AG09309 (cell line): ENCODE measurements at regions not wholly inside any gene's neighbourhood (a gene's known extent, or its start where the extent isn't known, plus 50 kb on each side); places are given as distances from the start of the nearest gene placed in this dataset.
"Not testable (repeated sequence)": the region's sequence is repeated elsewhere in the genome, so short reads cannot be mapped to it uniquely, and the experiment has no call there.

Source experiments
- DNase-seq: peaks from one replicate; pipeline ENCODE4 v3.0.0-alpha.2; 2010; ENCODE audit warnings: low read depth
- H3K4me3 ChIP-seq: 2 replicates; pipeline ENCODE4 v1.5.1; 2011; ENCODE audit warnings: mild to moderate bottlenecking, low read depth, low read length, moderate library complexity; ENCODE audit not compliant: control insufficient read depth
- TF ChIP-seq, protein P1 (sequence below): IDR thresholded peaks from 2 replicates; pipeline ENCODE4 v1.5.1; 2011; ENCODE audit warnings: mild to moderate bottlenecking, low read depth, low read length, inconsistent platforms; ENCODE audit not compliant: insufficient read depth, control insufficient read depth; ENCODE audit errors: missing control alignments

DNA sequence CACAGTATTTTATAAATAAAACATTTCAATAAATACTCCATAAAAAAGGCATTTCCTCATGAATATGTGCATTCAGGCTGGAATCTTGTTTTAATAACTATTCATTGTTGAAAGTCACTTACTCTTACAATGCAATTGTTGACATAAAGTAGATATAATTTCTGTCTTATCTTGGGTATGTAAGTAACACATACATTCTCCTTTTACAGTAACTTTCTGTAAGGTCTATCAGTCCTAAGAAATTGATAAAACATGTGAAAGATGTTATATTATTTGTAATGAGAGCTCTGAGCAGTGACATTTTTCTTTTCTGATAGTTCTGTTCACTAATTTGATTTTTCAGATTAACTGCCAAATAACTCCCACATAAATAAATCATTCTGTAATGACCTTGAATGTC is 1249.2 kb downstream of the STIM2 start:
- no peak for DNase-seq
- H3K4me3 ChIP-seq = no peak overlapping the region
- TF ChIP-seq, protein P1, sequence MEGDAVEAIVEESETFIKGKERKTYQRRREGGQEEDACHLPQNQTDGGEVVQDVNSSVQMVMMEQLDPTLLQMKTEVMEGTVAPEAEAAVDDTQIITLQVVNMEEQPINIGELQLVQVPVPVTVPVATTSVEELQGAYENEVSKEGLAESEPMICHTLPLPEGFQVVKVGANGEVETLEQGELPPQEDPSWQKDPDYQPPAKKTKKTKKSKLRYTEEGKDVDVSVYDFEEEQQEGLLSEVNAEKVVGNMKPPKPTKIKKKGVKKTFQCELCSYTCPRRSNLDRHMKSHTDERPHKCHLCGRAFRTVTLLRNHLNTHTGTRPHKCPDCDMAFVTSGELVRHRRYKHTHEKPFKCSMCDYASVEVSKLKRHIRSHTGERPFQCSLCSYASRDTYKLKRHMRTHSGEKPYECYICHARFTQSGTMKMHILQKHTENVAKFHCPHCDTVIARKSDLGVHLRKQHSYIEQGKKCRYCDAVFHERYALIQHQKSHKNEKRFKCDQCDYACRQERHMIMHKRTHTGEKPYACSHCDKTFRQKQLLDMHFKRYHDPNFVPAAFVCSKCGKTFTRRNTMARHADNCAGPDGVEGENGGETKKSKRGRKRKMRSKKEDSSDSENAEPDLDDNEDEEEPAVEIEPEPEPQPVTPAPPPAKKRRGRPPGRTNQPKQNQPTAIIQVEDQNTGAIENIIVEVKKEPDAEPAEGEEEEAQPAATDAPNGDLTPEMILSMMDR = no peak

- not testable (repeated sequence) for DNase-seq, H3K4me3 ChIP-seq
These were observed 1252.2 kb downstream of the STIM2 start for GRCh38 chr4:28112691-28113335.

- DNase-seq, H3K4me3 ChIP-seq: not testable (repeated sequence)
These were observed 1252.9 kb downstream of the STIM2 start for GRCh38 chr4:28113586-28113985.

DNA sequence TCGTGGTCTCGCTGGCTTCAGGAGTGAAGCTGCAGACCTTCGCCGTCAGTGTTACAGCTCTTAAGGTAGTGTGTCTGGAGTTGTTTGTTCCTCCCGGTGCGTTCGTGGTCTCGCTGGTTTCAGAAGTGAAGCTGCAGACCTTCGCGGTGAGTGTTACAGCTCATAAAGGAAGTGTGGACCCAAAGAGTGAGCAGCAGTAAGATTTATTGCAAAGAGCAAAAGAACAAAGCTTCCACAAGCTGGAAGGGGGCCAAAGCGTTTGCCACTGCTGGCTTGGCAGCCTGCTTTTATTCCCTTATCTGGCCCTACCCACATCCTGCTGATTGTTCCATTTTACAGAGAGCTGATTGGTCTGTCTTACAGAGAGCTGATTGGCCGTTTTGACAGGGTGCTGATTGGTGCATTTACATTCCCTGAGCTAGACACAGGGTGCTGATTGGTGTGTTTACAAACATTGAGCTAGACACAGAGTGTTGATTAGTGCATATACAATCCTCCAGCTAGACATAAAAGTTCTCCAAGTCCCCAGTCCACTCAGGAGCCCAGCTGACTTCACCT is 1256.0 kb downstream of the STIM2 start:
- not testable (repeated sequence) for H3K4me3 ChIP-seq, DNase-seq

- no peak for DNase-seq
These were observed 1256.5 kb downstream of the STIM2 start for GRCh38 chr4:28117084-28117682.

GRCh38 chr4:28146191-28146590 is 1285.5 kb downstream of the STIM2 start:
- H3K4me3 ChIP-seq = no peak overlapping the region
- TF ChIP-seq, protein P1 = no peak
- no peak for DNase-seq

More at GRCh38 chr4:28117084-28117682, 1256.5 kb downstream of the STIM2 start:
- no peak overlapping the region for H3K4me3 ChIP-seq
- TF ChIP-seq, protein P1 = no peak

DNA sequence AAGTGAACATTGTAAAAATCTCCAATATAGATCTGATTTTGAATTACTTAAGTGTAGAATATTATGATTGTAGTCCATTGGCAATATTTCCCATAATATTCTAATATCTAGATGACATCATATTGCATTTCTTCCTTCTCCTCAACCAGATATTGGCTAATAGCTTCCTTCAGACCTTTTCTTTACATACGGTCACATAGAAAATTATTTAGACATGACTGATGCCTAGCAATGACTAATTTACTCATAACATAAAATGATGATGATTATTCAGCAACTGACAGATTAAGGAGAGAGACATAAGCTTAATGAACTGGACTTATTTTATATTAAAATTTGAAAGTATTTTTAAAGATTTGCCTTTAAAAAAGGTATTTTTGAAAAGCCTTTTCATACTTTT is 1287.6 kb downstream of the STIM2 start:
- no peak for DNase-seq
- TF ChIP-seq, protein P1 = no peak
- H3K4me3 ChIP-seq = no peak overlapping the region

- TF ChIP-seq, protein P1 = no peak
- DNase-seq = no peak
These were observed 1289.1 kb downstream of the STIM2 start for GRCh38 chr4:28149762-28150161.

More at GRCh38 chr4:28149762-28150161, 1289.1 kb downstream of the STIM2 start:
- no peak overlapping the region for H3K4me3 ChIP-seq
